Activated CD4-positive, alpha-beta T cell treated with anti-CD3 and anti-CD28 coated beads for 4 hours (primary cell): ENCODE measurements at regions not wholly inside any gene's neighbourhood (a gene's known extent, or its start where the extent isn't known, plus 50 kb on each side); places are given as distances from the start of the nearest gene placed in this dataset.

ENCODE experiments used
- DNase-seq, 2 donors: peaks; one replicate each; pipeline ENCODE4 v3.0.0-alpha.2; 2020

DNA sequence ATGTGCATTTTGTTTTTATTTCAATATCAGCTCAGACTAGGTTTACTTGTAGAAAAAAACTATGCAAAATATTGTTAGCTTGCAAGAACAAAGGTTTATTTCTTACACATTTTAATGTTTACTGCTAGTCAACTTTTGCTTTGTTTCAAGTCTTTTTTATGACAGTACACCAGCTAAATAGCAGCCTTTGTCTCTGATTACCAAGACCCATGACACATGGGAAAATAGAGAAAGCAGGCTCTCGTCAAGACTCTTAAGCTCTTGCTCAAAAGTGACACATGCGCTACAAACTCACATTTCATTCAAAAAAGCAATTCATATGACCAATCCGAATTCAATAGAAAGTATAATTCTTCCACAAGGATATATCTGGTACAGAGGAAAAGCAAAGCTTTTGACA lies 642.3 kb upstream of the SLITRK1 start:
- DNase-seq = no peak

DNA sequence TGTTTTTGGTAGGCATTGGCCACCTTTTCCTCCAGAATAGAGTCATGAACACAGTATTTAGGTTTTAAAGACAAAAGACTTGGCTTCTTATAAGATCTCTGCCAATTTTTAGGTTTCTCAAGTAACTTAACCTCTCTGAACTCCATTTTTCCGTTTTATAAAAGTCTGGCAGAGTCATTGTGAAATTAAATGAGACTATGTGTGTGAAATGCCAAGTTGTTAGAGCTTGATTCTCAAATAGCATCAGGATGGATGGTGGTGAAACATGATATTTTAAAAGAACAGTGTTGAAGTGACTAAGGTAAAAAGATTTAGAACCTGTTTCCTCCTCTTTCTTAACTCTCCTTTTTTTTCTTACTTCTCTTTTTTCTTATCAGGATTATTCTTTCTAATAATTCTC lies 617.7 kb upstream of the SLITRK1 start:
- DNase-seq = no peak

DNA sequence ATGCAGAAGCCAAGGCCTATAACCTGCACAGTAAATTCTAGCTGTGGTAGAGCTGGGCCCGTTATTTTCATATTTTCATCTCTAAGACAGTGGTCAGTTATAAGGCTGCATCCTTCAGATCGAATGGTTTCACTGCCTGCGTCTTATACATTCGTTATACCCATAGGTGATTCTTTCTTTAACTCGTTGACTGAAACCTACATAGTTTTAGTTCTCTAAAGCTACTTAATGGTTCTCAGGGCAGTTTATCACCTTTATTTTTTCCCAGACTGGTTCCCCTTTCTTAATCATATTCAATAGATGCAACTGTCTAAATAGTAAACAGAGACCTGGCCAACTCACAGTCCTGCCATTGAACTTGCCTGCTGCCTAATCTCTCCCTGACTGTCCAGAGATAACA lies 615.3 kb upstream of the SLITRK1 start:
- DNase-seq = no peak

GRCh38 chr13:84491952-84492351 lies 609.7 kb upstream of the SLITRK1 start:
- no peak for DNase-seq

DNA sequence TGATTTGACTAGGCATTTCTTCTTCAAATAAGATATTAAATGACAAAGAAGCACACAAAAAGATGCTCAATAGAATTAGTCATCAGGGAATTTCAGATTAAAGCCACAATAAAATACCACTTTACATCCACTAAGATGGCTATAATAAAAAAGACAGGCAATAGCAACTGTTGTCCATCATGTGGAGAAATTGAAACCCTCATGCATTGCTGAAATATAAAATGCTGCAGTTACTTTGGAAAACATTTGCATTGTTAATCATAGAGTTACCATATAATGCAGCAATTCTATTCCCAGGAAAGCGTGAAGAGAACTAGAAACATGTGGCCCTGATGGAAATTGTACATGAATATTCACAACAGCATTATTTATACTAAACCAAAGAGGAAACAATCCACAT lies 605.5 kb upstream of the SLITRK1 start:
- DNase-seq = no peak

GRCh38 chr13:84481958-84482357 lies 599.7 kb upstream of the SLITRK1 start:
- no peak for DNase-seq

- DNase-seq = no peak
Measured at GRCh38 chr13:84479656-84480055, 597.4 kb upstream of the SLITRK1 start.

GRCh38 chr13:84470528-84470927 lies 588.3 kb upstream of the SLITRK1 start:
- DNase-seq = no peak

GRCh38 chr13:84466461-84466860 lies 584.2 kb upstream of the SLITRK1 start:
- DNase-seq = no peak

DNA sequence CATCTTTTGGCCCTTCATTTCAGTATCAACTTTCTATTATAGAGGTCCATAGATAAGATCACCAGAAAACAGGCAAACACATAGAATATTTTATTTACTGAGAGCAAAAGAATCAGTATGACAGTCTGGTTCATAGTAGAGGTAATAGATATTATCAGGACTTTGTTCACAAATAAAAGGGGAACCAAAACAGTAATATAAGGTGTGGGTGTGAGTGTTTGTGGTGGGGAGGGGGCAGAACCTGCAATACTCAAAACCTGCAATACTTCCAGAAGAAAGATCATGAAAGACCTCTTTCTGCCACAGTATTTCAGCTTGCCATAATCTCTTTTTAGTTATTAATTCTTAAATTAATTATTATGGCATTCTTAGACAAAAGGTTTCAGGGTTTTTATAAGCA lies 578.7 kb upstream of the SLITRK1 start:
- no peak for DNase-seq

- DNase-seq = no peak
Measured at GRCh38 chr13:84455143-84455905, 573.0 kb upstream of the SLITRK1 start.

GRCh38 chr13:84447640-84447978 lies 565.3 kb upstream of the SLITRK1 start:
- no peak for DNase-seq

- no peak for DNase-seq
Measured at GRCh38 chr13:84446972-84447639, 564.8 kb upstream of the SLITRK1 start.

GRCh38 chr13:84445776-84446175 lies 563.5 kb upstream of the SLITRK1 start:
- no peak for DNase-seq

GRCh38 chr13:84443463-84443862 lies 561.2 kb upstream of the SLITRK1 start:
- DNase-seq = no peak

- no peak for DNase-seq
Measured at GRCh38 chr13:84439108-84439507, 556.8 kb upstream of the SLITRK1 start.

DNA sequence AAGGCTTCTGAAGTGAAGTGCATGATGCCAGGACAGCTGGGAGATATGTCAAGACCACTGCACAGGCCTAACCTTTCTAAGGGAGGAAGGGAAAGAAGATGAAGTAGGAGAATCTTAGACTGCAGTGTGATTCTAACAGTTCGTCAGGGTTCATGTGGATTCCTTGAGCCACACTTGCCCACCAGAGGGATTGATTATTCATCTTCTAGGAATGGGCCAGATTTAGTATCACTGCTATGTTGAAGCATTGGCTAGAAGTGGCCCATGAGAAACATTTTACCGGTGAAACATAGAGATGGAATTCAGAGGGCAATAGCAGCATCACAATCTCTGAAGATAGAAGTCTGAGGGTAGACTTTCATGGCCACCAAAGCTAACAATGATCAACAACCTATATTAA lies 550.8 kb upstream of the SLITRK1 start:
- DNase-seq = no peak

GRCh38 chr13:84431646-84432045 lies 549.4 kb upstream of the SLITRK1 start:
- DNase-seq = no peak

DNA sequence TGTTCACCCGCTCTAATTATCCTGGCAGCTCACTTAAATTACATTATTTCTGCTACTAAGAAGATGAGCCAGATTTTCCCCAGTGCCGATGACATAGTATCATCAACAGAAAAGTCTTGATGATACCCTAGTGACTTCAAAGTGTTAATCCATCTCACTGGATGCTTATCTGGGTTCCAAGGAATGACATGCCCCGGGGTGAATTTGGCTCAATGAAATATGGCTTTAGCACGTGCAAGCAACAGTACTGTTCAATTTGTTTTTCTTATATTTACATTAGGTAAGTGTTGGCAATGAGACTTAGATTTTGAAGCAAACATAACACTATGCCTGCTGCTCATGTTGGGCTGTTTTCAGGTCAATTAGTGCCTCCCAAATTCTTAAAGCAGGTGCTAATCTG lies 548.2 kb upstream of the SLITRK1 start:
- no peak for DNase-seq

GRCh38 chr13:84430015-84430414 lies 547.7 kb upstream of the SLITRK1 start:
- DNase-seq = no peak

- no peak for DNase-seq
Measured at GRCh38 chr13:84418041-84418440, 535.8 kb upstream of the SLITRK1 start.

- no peak for DNase-seq
Measured at GRCh38 chr13:84417416-84417815, 535.1 kb upstream of the SLITRK1 start.

DNA sequence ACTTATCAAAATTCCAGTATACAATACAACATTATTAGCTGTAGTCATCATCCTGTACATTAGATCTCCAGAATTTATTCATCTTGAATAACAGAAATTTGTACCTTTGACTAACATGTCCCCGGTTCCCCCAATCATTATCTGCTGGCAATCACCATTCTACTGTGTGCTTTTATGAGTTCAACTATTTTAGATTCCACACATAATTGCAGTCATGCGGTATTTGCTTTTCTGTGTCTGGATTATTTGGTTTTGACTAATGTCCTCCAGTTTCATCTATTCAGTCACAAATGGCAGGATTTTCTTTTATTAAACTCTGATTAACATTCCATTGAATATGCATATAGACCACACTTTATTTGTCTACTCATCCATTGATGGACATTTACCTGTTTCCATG lies 530.7 kb upstream of the SLITRK1 start:
- DNase-seq = no peak

GRCh38 chr13:84405286-84405685 lies 523.0 kb upstream of the SLITRK1 start:
- no peak for DNase-seq

DNA sequence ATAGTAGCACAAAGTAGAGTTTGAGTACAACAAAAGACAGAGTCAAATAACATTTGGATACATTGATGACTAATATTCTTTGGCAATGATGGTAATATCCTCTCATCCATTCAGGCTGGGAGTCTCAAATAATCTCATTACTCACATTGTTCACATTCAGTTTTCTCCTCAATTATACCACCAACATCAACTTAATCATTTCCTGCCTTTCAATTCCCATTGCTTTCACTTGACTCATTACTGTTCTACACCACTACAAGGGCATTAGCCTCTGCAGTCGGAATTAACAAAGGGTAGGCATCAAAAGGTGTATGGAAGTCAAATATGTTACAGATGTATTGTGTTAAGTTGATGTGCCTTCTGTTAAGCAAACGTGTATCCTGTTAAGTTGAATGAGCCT lies 518.4 kb upstream of the SLITRK1 start:
- DNase-seq = no peak
